PC-9 (cell line): ENCODE measurements at regions not wholly inside any gene's neighbourhood (a gene's known extent, or its start where the extent isn't known, plus 50 kb on each side); places are given as distances from the start of the nearest gene placed in this dataset.

Experiments
- CTCF ChIP-seq: fragments of 200-600 bp; sonication (generic); conservative IDR thresholded peaks from 2 replicates; pipeline ENCODE4 v1.6.1; 2017; ENCODE audit warnings: mixed run types, antibody characterized with exemption, mild to moderate bottlenecking, moderate library complexity
- EZH2 ChIP-seq: fragments of 200-600 bp; sonication (generic); IDR thresholded peaks from 2 replicates; pipeline ENCODE4 v1.8.0; 2017; ENCODE audit warnings: antibody characterized with exemption, low read depth

GRCh38 chr5:74990194-74990593 lies 62.2 kb downstream of the GCNT4 start:
- no peak for TF ChIP-seq CTCF
- TF ChIP-seq EZH2: no peak
